ENCODE measurements at regions not wholly inside any gene's neighbourhood (a gene's known extent, or its start where the extent isn't known, plus 50 kb on each side); places are given as distances from the start of the nearest gene placed in this dataset.
A peak's percentile ranks its signal among the peaks of the same experiment; 100 is the strongest.

DNA sequence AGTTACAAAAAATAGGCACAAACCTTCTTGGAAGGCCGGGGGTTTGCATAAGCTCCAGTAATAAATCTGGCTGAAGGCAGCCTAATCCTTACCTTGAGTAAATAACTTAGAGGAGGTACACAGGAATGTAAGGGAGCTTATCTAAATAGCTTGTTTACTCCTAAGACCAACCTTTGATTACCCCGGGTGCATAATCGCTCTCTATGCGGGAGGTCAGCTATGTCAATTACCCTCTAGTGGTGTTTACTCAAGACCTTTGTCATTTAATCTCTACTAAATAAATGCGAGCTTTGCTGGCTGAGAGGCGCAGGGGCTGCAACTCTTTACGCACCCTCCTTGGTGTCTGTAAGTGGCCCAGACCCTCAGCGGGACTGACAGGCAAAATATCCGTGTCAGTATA lies 50.2 kb upstream of the MAP9 start:
- peak overlapping the region in 1 of 2 donors; percentile 26 for H3K27ac ChIP-seq
- peaks cover 5% of the 10 kb centered on the region for H3K4me1 ChIP-seq
- no peak for DNase-seq
- H3K9me3 ChIP-seq: no peaks in the 10 kb centered on the region
- intact Hi-C loops (cut with DNase I; ENCODE audit: low total_unique reads): no loop called here
- H3K4me3 ChIP-seq: no peak overlapping the region
- H3K27me3 ChIP-seq: no peaks in the 10 kb centered on the region
- WGBS, 2 donors: 44 to 47% methylated on average over 9 of the region's 9 CpGs
- TF ChIP-seq POLR2A (IDR thresholded peaks at IDR 0.05): no peak
- TF ChIP-seq, protein P1, sequence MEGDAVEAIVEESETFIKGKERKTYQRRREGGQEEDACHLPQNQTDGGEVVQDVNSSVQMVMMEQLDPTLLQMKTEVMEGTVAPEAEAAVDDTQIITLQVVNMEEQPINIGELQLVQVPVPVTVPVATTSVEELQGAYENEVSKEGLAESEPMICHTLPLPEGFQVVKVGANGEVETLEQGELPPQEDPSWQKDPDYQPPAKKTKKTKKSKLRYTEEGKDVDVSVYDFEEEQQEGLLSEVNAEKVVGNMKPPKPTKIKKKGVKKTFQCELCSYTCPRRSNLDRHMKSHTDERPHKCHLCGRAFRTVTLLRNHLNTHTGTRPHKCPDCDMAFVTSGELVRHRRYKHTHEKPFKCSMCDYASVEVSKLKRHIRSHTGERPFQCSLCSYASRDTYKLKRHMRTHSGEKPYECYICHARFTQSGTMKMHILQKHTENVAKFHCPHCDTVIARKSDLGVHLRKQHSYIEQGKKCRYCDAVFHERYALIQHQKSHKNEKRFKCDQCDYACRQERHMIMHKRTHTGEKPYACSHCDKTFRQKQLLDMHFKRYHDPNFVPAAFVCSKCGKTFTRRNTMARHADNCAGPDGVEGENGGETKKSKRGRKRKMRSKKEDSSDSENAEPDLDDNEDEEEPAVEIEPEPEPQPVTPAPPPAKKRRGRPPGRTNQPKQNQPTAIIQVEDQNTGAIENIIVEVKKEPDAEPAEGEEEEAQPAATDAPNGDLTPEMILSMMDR (IDR thresholded peaks at IDR 0.05): no peak
- no peaks in the 10 kb centered on the region for H3K36me3 ChIP-seq (ENCODE audit: low read depth, missing control alignments)
